Activated CD8-positive, alpha-beta T cell treated with anti-CD3 and anti-CD28 coated beads, Interleukin-2, amount 10 ng/mL, durations not matched to agents 7 days and 5 days (primary cell): ENCODE measurements at regions not wholly inside any gene's neighbourhood (a gene's known extent, or its start where the extent isn't known, plus 50 kb on each side); places are given as distances from the start of the nearest gene placed in this dataset.

Source experiments
- ATAC-seq: fragments of 150-1000 bp; cut with Tn5 transposase; one replicate; pipeline ENCODE4 v1.10.0; 2021; ENCODE audit warnings: moderate library complexity
- CTCF ChIA-PET: fragments of 350-600 bp; sonication (Branson Sonifier 250); formaldehyde crosslinking; loops from one replicate; lab custom pipeline; 2021; ENCODE audit warnings: antibody characterized with exemption; lab: Charles Lee
- POLR2A ChIA-PET: fragments of 350-600 bp; sonication (Branson Sonifier 250); formaldehyde crosslinking; loops from one replicate; lab custom pipeline; 2021; ENCODE audit warnings: antibody characterized with exemption; lab: Charles Lee
- DNase-seq: peaks from one replicate; pipeline ENCODE4 v3.0.0-alpha.2; 2020
- H3K27ac Mint-ChIP-seq: one replicate; pipeline ENCODE4 v1.8.0; 2021; ENCODE audit warnings: mild to moderate bottlenecking, mixed read lengths
- H3K27me3 Mint-ChIP-seq: one replicate; pipeline ENCODE4 v1.8.0; 2021; ENCODE audit warnings: low read depth, mixed read lengths
- H3K36me3 Mint-ChIP-seq: one replicate; pipeline ENCODE4 v1.8.0; 2021; ENCODE audit warnings: low read depth, mixed read lengths
- H3K4me1 Mint-ChIP-seq: one replicate; pipeline ENCODE4 v1.8.0; 2021; ENCODE audit warnings: low read depth, mixed read lengths
- H3K4me3 Mint-ChIP-seq: one replicate; pipeline ENCODE4 v1.8.0; 2021; ENCODE audit warnings: mild to moderate bottlenecking, mixed read lengths
- H3K9me3 Mint-ChIP-seq: one replicate; pipeline ENCODE4 v1.8.0; 2022; ENCODE audit warnings: mixed read lengths; ENCODE audit not compliant: insufficient read depth

DNA sequence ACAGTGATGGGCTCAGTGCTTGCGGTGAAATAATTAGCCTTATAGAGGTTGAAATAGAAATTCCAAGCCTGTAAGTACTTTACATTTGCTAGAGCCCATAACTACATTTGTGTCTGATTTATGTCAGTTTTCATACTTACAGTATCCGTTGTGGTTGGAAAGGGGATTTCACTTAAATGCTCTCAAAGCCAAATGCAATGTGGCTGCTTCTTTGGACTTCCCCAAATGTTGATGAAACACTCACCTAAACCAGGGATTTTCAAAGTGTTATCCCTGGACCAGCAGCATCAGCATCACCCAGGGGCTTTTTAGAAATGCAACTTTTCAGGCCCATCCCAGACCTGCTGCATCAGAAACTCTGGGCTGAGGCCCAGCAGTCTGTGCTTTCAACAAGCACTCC lies 378.7 kb downstream of the MCTP2 start:
- Mint-ChIP-seq H3K36me3 (peaks cover 6% of the 10 kb centered on the region), H3K4me3 (no peak overlapping the region), H3K27ac (no peak overlapping the region), H3K27me3 (peaks cover 59% of the 10 kb centered on the region), H3K9me3 (peaks cover 8% of the 10 kb centered on the region), H3K4me1 (peaks cover 27% of the 10 kb centered on the region)
- CTCF ChIA-PET = no interaction called here
- POLR2A ChIA-PET = no interaction called here
- DNase-seq (no peak), ATAC-seq (no peak)

- DNase-seq (no peak), ATAC-seq (no peak)
- POLR2A ChIA-PET = no interaction called here
- peaks cover 59% of the 10 kb centered on the region for H3K27me3 Mint-ChIP-seq
- H3K27ac Mint-ChIP-seq = no peak overlapping the region
- peaks cover 4% of the 10 kb centered on the region for H3K36me3 Mint-ChIP-seq
- no peak overlapping the region for H3K4me3 Mint-ChIP-seq
- H3K4me1 Mint-ChIP-seq = peaks cover 27% of the 10 kb centered on the region
- H3K9me3 Mint-ChIP-seq = peaks cover 8% of the 10 kb centered on the region
- CTCF ChIA-PET = no interaction called here
Observed at GRCh38 chr15:94610485-94610884, 379.1 kb downstream of the MCTP2 start.

GRCh38 chr15:94611656-94612055 lies 380.3 kb downstream of the MCTP2 start:
- peaks cover 53% of the 10 kb centered on the region for H3K27me3 Mint-ChIP-seq
- H3K27ac Mint-ChIP-seq = no peak overlapping the region

GRCh38 chr15:94615688-94616087 lies 384.3 kb downstream of the MCTP2 start:
- no peaks in the 10 kb centered on the region for H3K9me3 Mint-ChIP-seq
- no peak for DNase-seq
- ChIA-PET POLR2A (no interaction called here), CTCF (no interaction called here)
- no peaks in the 10 kb centered on the region for H3K4me1 Mint-ChIP-seq
- H3K27ac Mint-ChIP-seq = no peak overlapping the region
- H3K27me3 Mint-ChIP-seq = peaks cover 47% of the 10 kb centered on the region
- no peak for ATAC-seq
- no peaks in the 10 kb centered on the region for H3K36me3 Mint-ChIP-seq
- H3K4me3 Mint-ChIP-seq = no peak overlapping the region

More at GRCh38 chr15:94611656-94612055, 380.3 kb downstream of the MCTP2 start:
- peaks cover 8% of the 10 kb centered on the region for H3K9me3 Mint-ChIP-seq
- ChIA-PET CTCF (no interaction called here), POLR2A (no interaction called here)
- ATAC-seq = no peak
- no peak overlapping the region for H3K4me3 Mint-ChIP-seq
- DNase-seq = no peak
- no peaks in the 10 kb centered on the region for H3K36me3 Mint-ChIP-seq
- peaks cover 22% of the 10 kb centered on the region for H3K4me1 Mint-ChIP-seq

GRCh38 chr15:94620632-94621031 lies 389.3 kb downstream of the MCTP2 start:
- Mint-ChIP-seq H3K36me3 (no peaks in the 10 kb centered on the region), H3K27me3 (peaks cover 13% of the 10 kb centered on the region), H3K4me1 (no peaks in the 10 kb centered on the region), H3K27ac (no peak overlapping the region), H3K9me3 (no peaks in the 10 kb centered on the region), H3K4me3 (no peak overlapping the region)
- CTCF ChIA-PET = no interaction called here
- DNase-seq = no peak
- ATAC-seq = no peak
- POLR2A ChIA-PET = no interaction called here

DNA sequence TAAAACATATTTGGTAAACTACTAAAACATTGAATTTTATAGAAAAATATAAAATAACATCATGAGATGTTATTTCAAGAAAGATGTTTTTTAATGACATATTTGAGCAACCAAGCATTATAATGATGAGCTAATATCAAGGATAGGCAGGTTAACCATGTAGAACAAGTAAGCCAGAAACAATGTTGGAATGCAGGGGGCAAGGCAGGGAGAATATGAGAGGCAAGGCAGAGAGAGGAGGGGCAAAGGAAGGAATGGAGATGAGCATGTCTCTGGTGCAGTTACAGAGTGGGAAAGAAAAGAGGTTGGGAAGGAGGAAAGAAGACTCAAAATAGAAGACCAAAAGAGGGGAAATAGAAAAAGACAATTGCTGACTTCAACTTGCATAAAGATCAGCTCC lies 390.4 kb downstream of the MCTP2 start:
- no peaks in the 10 kb centered on the region for H3K36me3 Mint-ChIP-seq
- no peak overlapping the region for H3K27ac Mint-ChIP-seq
- no peak for DNase-seq
- no peaks in the 10 kb centered on the region for H3K9me3 Mint-ChIP-seq
- H3K4me3 Mint-ChIP-seq = no peak overlapping the region
- no peaks in the 10 kb centered on the region for H3K4me1 Mint-ChIP-seq
- ChIA-PET POLR2A (no interaction called here), CTCF (no interaction called here)
- no peak for ATAC-seq
- peaks cover 8% of the 10 kb centered on the region for H3K27me3 Mint-ChIP-seq

DNA sequence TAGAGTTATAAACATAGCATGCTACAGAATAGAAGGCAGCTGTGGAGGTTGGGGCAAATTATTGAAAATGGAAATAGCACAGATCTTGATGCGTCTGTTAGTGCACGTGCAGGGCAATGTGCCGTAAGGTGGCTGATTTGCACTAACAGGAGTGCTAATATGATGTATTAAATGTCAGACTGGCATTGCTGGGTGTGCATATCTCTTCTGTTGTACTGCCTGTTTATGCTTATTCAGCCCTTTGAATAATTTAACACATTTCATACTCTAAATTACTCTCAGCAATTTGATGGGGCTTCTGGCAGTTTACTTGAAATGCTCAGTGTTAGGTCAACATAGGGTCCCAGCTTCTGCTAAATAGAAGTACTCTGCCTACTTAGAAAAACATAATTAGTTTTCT lies 395.6 kb downstream of the MCTP2 start:
- Mint-ChIP-seq H3K9me3 (no peaks in the 10 kb centered on the region), H3K27me3 (peaks cover 7% of the 10 kb centered on the region), H3K4me1 (peaks cover 6% of the 10 kb centered on the region), H3K27ac (no peak overlapping the region), H3K4me3 (no peak overlapping the region), H3K36me3 (no peaks in the 10 kb centered on the region)
- no peak for ATAC-seq
- POLR2A ChIA-PET = no interaction called here
- no peak for DNase-seq
- CTCF ChIA-PET = no interaction called here

DNA sequence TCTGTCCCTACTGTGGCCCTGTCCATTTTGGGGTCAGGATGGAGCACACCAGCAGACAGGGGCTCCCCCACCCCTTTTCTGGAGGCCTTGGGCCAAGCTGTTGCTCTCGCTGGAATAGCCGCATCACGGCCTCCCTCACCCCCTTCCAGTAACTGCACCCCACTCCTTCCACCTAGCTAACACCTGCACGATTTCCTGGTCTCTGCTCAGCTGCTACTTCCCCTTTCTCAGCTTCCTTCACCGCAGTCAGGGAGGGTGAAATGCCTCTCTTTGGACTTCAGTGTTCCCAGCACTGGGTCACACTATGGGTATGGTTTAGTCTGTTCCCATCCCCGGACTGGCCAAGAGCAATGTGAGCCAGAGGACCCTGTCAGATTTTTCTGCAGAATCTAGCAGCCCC lies 400.2 kb downstream of the MCTP2 start:
- Mint-ChIP-seq H3K4me1 (peaks cover 6% of the 10 kb centered on the region), H3K9me3 (no peaks in the 10 kb centered on the region), H3K4me3 (no peak overlapping the region), H3K36me3 (no peaks in the 10 kb centered on the region), H3K27ac (no peak overlapping the region), H3K27me3 (peaks cover 14% of the 10 kb centered on the region)
- ATAC-seq (no peak), DNase-seq (no peak)
- POLR2A ChIA-PET = no interaction called here
- CTCF ChIA-PET = no interaction called here

DNA sequence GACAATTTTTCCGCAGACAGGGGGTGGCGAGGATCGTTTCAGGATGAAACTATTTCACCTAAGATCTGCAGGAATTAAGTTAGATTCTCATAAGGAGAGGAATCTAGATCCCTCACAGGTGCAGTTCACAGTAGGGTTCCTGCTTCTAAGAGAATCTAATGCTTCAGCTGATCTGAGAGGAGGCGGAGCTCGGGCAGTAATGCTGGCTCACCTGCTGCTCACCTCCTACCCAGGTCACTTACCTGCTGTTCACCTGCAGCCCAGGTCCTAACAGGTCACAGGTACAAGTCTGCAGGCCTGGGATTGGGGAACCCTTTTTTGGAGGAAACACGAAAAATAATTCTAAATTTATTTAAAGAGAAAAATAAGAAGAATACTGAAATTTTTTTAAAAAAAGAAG lies 406.8 kb downstream of the MCTP2 start:
- no peak overlapping the region for H3K4me3 Mint-ChIP-seq
- ChIA-PET CTCF (no interaction called here), POLR2A (no interaction called here)
- H3K36me3 Mint-ChIP-seq = no peaks in the 10 kb centered on the region
- H3K27me3 Mint-ChIP-seq = peaks cover 14% of the 10 kb centered on the region
- no peaks in the 10 kb centered on the region for H3K4me1 Mint-ChIP-seq
- ATAC-seq (no peak), DNase-seq (no peak)
- no peaks in the 10 kb centered on the region for H3K9me3 Mint-ChIP-seq
- H3K27ac Mint-ChIP-seq = no peak overlapping the region

GRCh38 chr15:94639701-94640100 lies 408.3 kb downstream of the MCTP2 start:
- POLR2A ChIA-PET = no interaction called here
- peaks cover 9% of the 10 kb centered on the region for H3K27me3 Mint-ChIP-seq
- CTCF ChIA-PET = no interaction called here
- H3K9me3 Mint-ChIP-seq = no peaks in the 10 kb centered on the region
- no peak overlapping the region for H3K4me3 Mint-ChIP-seq
- DNase-seq = no peak
- no peak overlapping the region for H3K27ac Mint-ChIP-seq
- no peaks in the 10 kb centered on the region for H3K4me1 Mint-ChIP-seq
- H3K36me3 Mint-ChIP-seq = no peaks in the 10 kb centered on the region
- no peak for ATAC-seq

DNA sequence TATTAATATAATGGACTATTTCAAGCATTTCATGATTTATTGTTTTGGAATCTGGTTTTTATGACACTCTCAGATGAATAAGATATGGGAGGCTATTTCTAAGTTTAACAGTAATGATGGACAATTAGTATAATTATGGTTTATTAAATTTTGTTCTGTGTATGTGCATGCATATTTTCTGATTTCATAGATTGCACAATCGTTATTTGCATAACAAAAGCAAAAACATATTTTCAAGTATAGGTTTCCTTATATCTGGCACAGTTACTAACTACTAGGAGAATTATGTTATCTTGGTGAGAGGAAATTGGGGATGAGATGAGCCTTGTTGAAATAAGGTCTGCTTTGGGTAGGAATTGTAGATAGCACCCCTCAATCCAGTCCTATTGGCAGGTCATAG lies 413.1 kb downstream of the MCTP2 start:
- Mint-ChIP-seq H3K27me3 (peaks cover 10% of the 10 kb centered on the region), H3K27ac (no peak overlapping the region), H3K4me3 (no peak overlapping the region), H3K36me3 (no peaks in the 10 kb centered on the region), H3K9me3 (no peaks in the 10 kb centered on the region), H3K4me1 (no peaks in the 10 kb centered on the region)
- ATAC-seq (no peak), DNase-seq (no peak)
- POLR2A ChIA-PET = no interaction called here
- CTCF ChIA-PET = no interaction called here

GRCh38 chr15:94653071-94653470 lies 421.7 kb downstream of the MCTP2 start:
- POLR2A ChIA-PET = no interaction called here

DNA sequence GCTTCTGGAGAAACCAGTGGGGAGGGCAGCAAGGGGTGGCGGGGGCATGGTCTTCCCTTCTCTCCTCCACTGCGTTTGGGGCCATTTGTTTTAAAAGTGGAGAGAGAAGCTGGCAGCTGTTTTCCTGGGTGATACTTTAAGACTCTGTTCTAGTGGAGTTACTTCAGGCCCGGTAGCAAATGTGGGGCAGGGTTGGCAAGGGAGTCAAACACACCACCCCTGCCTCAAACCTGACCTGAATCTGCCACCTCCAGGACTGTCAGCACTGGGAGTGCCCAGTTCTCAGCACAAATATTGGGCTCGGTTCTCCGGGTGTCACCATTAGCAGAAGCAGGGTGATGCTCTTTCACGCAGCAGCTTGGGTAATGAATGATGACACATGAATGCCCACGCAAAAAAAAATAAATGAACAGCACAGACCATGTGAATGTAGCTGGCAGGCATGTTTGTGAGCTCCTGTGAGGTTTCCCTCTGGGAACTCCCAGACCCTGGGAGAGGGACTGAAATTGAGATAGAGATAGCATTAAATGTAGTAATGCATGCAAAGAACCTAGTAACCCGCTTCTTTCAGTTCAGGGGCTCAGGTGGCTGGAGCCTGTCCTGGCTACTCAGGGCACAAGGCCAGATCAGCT lies 424.0 kb downstream of the MCTP2 start:
- no peak for ATAC-seq

More at GRCh38 chr15:94653071-94653470, 421.7 kb downstream of the MCTP2 start:
- H3K4me3 Mint-ChIP-seq = no peak overlapping the region
- H3K36me3 Mint-ChIP-seq = no peaks in the 10 kb centered on the region
- H3K9me3 Mint-ChIP-seq = no peaks in the 10 kb centered on the region
- no peaks in the 10 kb centered on the region for H3K4me1 Mint-ChIP-seq
- no peak for DNase-seq
- H3K27ac Mint-ChIP-seq = no peak overlapping the region
- CTCF ChIA-PET = interaction anchor here (1.2 kb wide), 1 partner anchor 17 kb away, joined by 4 read pairs; no protein-coding TSS in a partner anchor
- no peak for ATAC-seq
- peaks cover 9% of the 10 kb centered on the region for H3K27me3 Mint-ChIP-seq

More for the DNA sequence above, 424.0 kb downstream of the MCTP2 start:
- Mint-ChIP-seq H3K4me1 (no peaks in the 10 kb centered on the region), H3K27me3 (peaks cover 9% of the 10 kb centered on the region), H3K27ac (no peak overlapping the region), H3K36me3 (no peaks in the 10 kb centered on the region), H3K9me3 (no peaks in the 10 kb centered on the region), H3K4me3 (no peak overlapping the region)
- POLR2A ChIA-PET = interaction anchor here (0.6 kb wide), 1 partner anchor 12 kb away, joined by 3 read pairs; no protein-coding TSS in a partner anchor
- CTCF ChIA-PET = no interaction called here
- no peak for DNase-seq
